Right lobe of liver (tissue), 6 donors: ENCODE measurements at regions not wholly inside any gene's neighbourhood (a gene's known extent, or its start where the extent isn't known, plus 50 kb on each side); places are given as distances from the start of the nearest gene placed in this dataset.

ENCODE experiments used
- ATAC-seq, 4 donors: fragments of 200-7000 bp; cut with Tn5 transposase; one replicate each; pipeline ENCODE4 v1.9.1; 2020; ENCODE audit warnings: mild to moderate bottlenecking in 4 of 4, moderate library complexity in 4 of 4
- DNase-seq, 3 donors: peaks; one replicate each; pipeline ENCODE4 v3.0.0-alpha.2; 2020
- H3K27ac ChIP-seq, 3 donors: fragments of 200-600 bp; one replicate each; pipeline ENCODE4 v1.8.0; 2022
- H3K27me3 ChIP-seq, 2 donors: fragments of 200-600 bp; one replicate each; pipeline ENCODE4 v1.8.0; 2022
- H3K36me3 ChIP-seq, 4 donors: fragments of 200-600 bp; sonication (generic) in 1 of 4; one replicate each; pipeline versions ENCODE4 v1.5.1 to v1.8.0; 2017 to 2022; ENCODE audit warnings: control low read depth in 1 of 4
- H3K4me1 ChIP-seq, 4 donors: fragments of 200-600 bp; sonication (generic) in 1 of 4; one replicate each; pipeline versions ENCODE4 v1.5.1 to v1.8.0; 2017 to 2022; ENCODE audit warnings: control low read depth in 1 of 4
- H3K4me3 ChIP-seq, 3 donors: fragments of 200-600 bp; one replicate each; pipeline ENCODE4 v1.8.0; 2022
- H3K9me3 ChIP-seq, 4 donors: fragments of 200-600 bp; sonication (generic) in 1 of 4; one replicate each; pipeline versions ENCODE4 v1.5.1 to v1.8.0; 2017 to 2022; ENCODE audit warnings: control low read depth in 1 of 4
- CTCF ChIP-seq, 4 donors: fragments of 200-600 bp in 3 of 4; fragments of 450-650 bp in 1 of 4; IDR thresholded peaks; one replicate each; pipeline versions ENCODE4 v1.5.1 to v1.8.0; 2016 to 2022; ENCODE audit warnings: antibody characterized with exemption in 4 of 4, mild to moderate bottlenecking in 2 of 4
- POLR2A ChIP-seq: fragments of 450-650 bp; IDR thresholded peaks from one replicate; pipeline ENCODE4 v1.6.1; 2017; ENCODE audit warnings: antibody characterized with exemption, mild to moderate bottlenecking
- WGBS: methylation state at CpG from one replicate; pipeline ENCODE4 v1.1.6; 2018; ENCODE audit warnings: low coverage, low lambda C conversion rate; ENCODE audit not compliant: insufficient coverage; ENCODE audit errors: missing lambda C conversion rate; 5-methylcytosine and 5-hydroxymethylcytosine counted together
- intact Hi-C, 2 donors: fragments of 100-400 bp; cut with DNase I; formaldehyde crosslinking; loops; one replicate each; pipeline versions ENCODE4 v1.11.2 to v1.14.1; 2022
- donor health status: DM: no; HTN: yes; CAD: no.
- donor health status: DM: no; HTN: no; CAD: no.
- donor health status: DM: no; HTN: no; CAD: no.
- donor health status: DM: no; HTN: yes; CAD: no.
- donor health status: DM: no; HTN: yes; CAD: no.

GRCh38 chr22:27100789-27101188 is 443.4 kb downstream of the MIAT start:
- H3K4me3 ChIP-seq = no peak overlapping the region
- ATAC-seq = peak in 1 of 4 donors; percentile 16

GRCh38 chr22:27101288-27101687 is 443.9 kb downstream of the MIAT start:
- H3K4me3 ChIP-seq = no peak overlapping the region
- no peaks in the 10 kb centered on the region for H3K27me3 ChIP-seq
- no peak overlapping the region for H3K27ac ChIP-seq
- H3K36me3 ChIP-seq = no peaks in the 10 kb centered on the region
- no peaks in the 10 kb centered on the region for H3K4me1 ChIP-seq
- ATAC-seq (no peak), DNase-seq (no peak)
- 27% methylated on average over 1 of the region's 1 CpG for WGBS
- H3K9me3 ChIP-seq = no peaks in the 10 kb centered on the region
- TF ChIP-seq POLR2A (no peak), CTCF (IDR thresholded peaks at IDR 0.05) (no peak)
- intact Hi-C loops = no loop called here

More at GRCh38 chr22:27100789-27101188, 443.4 kb downstream of the MIAT start:
- no peak for TF ChIP-seq CTCF (IDR thresholded peaks at IDR 0.05)
- no peak for TF ChIP-seq POLR2A
- WGBS = 0% methylated on average over 15 of the region's 18 CpGs
- no peak for DNase-seq
- no peak overlapping the region for H3K27ac ChIP-seq
- H3K36me3 ChIP-seq = no peaks in the 10 kb centered on the region
- intact Hi-C loops = no loop called here
- H3K4me1 ChIP-seq = no peaks in the 10 kb centered on the region
- H3K27me3 ChIP-seq = no peaks in the 10 kb centered on the region
- H3K9me3 ChIP-seq = no peaks in the 10 kb centered on the region

- TF ChIP-seq POLR2A = no peak
- no peak for TF ChIP-seq CTCF (IDR thresholded peaks at IDR 0.05)
- Histone ChIP-seq H3K27me3 (no peaks in the 10 kb centered on the region), H3K4me3 (no peak overlapping the region), H3K4me1 (no peaks in the 10 kb centered on the region), H3K27ac (no peak overlapping the region), H3K36me3 (no peaks in the 10 kb centered on the region), H3K9me3 (no peaks in the 10 kb centered on the region)
- intact Hi-C loops = no loop called here
- ATAC-seq (no peak), DNase-seq (no peak)
- WGBS = 60% methylated on average over 3 of the region's 3 CpGs
Observed at GRCh38 chr22:27104449-27104848, 447.1 kb downstream of the MIAT start.

- H3K9me3 ChIP-seq = no peaks in the 10 kb centered on the region
- WGBS = 34% methylated on average over 5 of the region's 11 CpGs
- no peak overlapping the region for H3K4me3 ChIP-seq
- no peaks in the 10 kb centered on the region for H3K27me3 ChIP-seq
- no peak for TF ChIP-seq POLR2A
- TF ChIP-seq CTCF (IDR thresholded peaks at IDR 0.05) = no peak
- intact Hi-C loops = no loop called here
- DNase-seq (no peak), ATAC-seq (no peak)
- no peaks in the 10 kb centered on the region for H3K36me3 ChIP-seq
- no peaks in the 10 kb centered on the region for H3K4me1 ChIP-seq
- H3K27ac ChIP-seq = no peak overlapping the region
Observed at GRCh38 chr22:27105142-27106025, 448.0 kb downstream of the MIAT start.
